Activated B cell treated with CpG ODN at 0.5 μM for 24 hours (primary cell): ENCODE measurements at regions not wholly inside any gene's neighbourhood (a gene's known extent, or its start where the extent isn't known, plus 50 kb on each side); places are given as distances from the start of the nearest gene placed in this dataset.

Experiments
- ATAC-seq: fragments of 200-7000 bp; cut with Tn5 transposase; one replicate; pipeline ENCODE4 v1.10.0; 2021; ENCODE audit warnings: low read depth, mild to moderate bottlenecking, moderate library complexity
- CTCF ChIA-PET: fragments of 350-600 bp; sonication (Branson Sonifier 250); formaldehyde crosslinking; loops from one replicate; lab custom pipeline; 2021; ENCODE audit warnings: antibody characterized with exemption; lab: Charles Lee
- POLR2A ChIA-PET: fragments of 350-600 bp; sonication (Branson Sonifier 250); formaldehyde crosslinking; loops from one replicate; lab custom pipeline; 2021; ENCODE audit warnings: antibody characterized with exemption; lab: Charles Lee
- DNase-seq: peaks from one replicate; pipeline ENCODE4 v3.0.0; 2022
- H3K27ac Mint-ChIP-seq: one replicate; pipeline ENCODE4 v1.8.0; 2020; ENCODE audit warnings: mixed read lengths
- H3K27me3 Mint-ChIP-seq: one replicate; pipeline ENCODE4 v1.8.0; 2021; ENCODE audit warnings: mixed read lengths
- H3K36me3 Mint-ChIP-seq: one replicate; pipeline ENCODE4 v1.8.0; 2021; ENCODE audit warnings: low read depth, mixed read lengths
- H3K4me1 Mint-ChIP-seq: one replicate; pipeline ENCODE4 v1.8.0; 2021; ENCODE audit warnings: mixed read lengths
- H3K4me3 Mint-ChIP-seq: one replicate; pipeline ENCODE4 v1.8.0; 2020; ENCODE audit warnings: mild to moderate bottlenecking, mixed read lengths
- H3K9me3 Mint-ChIP-seq: one replicate; pipeline ENCODE4 v1.8.0; 2020; ENCODE audit warnings: mixed read lengths
- CTCF ChIP-seq: fragments of 200-600 bp; IDR thresholded peaks from one replicate; pipeline ENCODE4 v1.8.0; 2022; ENCODE audit warnings: antibody characterized with exemption, mild to moderate bottlenecking
- intact Hi-C: fragments of 100-400 bp; cut with micrococcal nuclease; formaldehyde crosslinking; loops from one replicate; pipeline ENCODE4 v1.15.1; 2024

GRCh38 chr1:212553676-212554075 is 54.9 kb upstream of the ATF3 start:
- CTCF ChIA-PET, result no interaction called here
- H3K27ac Mint-ChIP-seq, result no peak overlapping the region

GRCh38 chr1:212554401-212554800 is 54.2 kb upstream of the ATF3 start:
- no peaks in the 10 kb centered on the region for H3K9me3 Mint-ChIP-seq
- ATAC-seq (no peak), DNase-seq (no peak)
- no peak overlapping the region for H3K27ac Mint-ChIP-seq
- ChIA-PET POLR2A (no interaction called here), CTCF (no interaction called here)
- TF ChIP-seq CTCF, result no peak
- H3K36me3 Mint-ChIP-seq, result no peaks in the 10 kb centered on the region
- H3K4me3 Mint-ChIP-seq, result no peak overlapping the region
- peaks cover 10% of the 10 kb centered on the region for H3K27me3 Mint-ChIP-seq
- intact Hi-C loops, result no loop called here
- H3K4me1 Mint-ChIP-seq, result peaks cover 10% of the 10 kb centered on the region

More at GRCh38 chr1:212553676-212554075, 54.9 kb upstream of the ATF3 start:
- intact Hi-C loops, result no loop called here
- no peak for TF ChIP-seq CTCF
- Mint-ChIP-seq H3K4me3 (no peak overlapping the region), H3K27me3 (peaks cover 10% of the 10 kb centered on the region), H3K9me3 (no peaks in the 10 kb centered on the region), H3K4me1 (peaks cover 5% of the 10 kb centered on the region), H3K36me3 (no peaks in the 10 kb centered on the region)
- no peak for DNase-seq
- POLR2A ChIA-PET, result no interaction called here
- no peak for ATAC-seq

- Mint-ChIP-seq H3K9me3 (no peaks in the 10 kb centered on the region), H3K4me1 (peaks cover 13% of the 10 kb centered on the region), H3K4me3 (no peak overlapping the region), H3K36me3 (no peaks in the 10 kb centered on the region), H3K27me3 (peaks cover 10% of the 10 kb centered on the region), H3K27ac (no peak overlapping the region)
- TF ChIP-seq CTCF, result no peak
- CTCF ChIA-PET, result no interaction called here
- ATAC-seq (no peak), DNase-seq (no peak)
- intact Hi-C loops, result loop anchor here (5.0 kb wide), 3 partner anchors 143 to 618 kb away; partner anchors contain the start of genes PACC1 and PPP2R5A
- POLR2A ChIA-PET, result no interaction called here
Observed at GRCh38 chr1:212555426-212555825, 53.1 kb upstream of the ATF3 start.

- H3K36me3 Mint-ChIP-seq, result no peaks in the 10 kb centered on the region
- H3K27ac Mint-ChIP-seq, result no peak overlapping the region
- peaks cover 5% of the 10 kb centered on the region for H3K27me3 Mint-ChIP-seq
- POLR2A ChIA-PET, result interaction anchor here (2.6 to 2.7 kb wide), 2 partner anchors 10 to 52 kb away, joined by 36 to 49 read pairs; partner anchors contain the start of gene ATF3
- TF ChIP-seq CTCF, result no peak
- H3K9me3 Mint-ChIP-seq, result no peaks in the 10 kb centered on the region
- CTCF ChIA-PET, result interaction anchor here (1.4 kb wide), 1 partner anchor 80 kb away, joined by 4 read pairs; no protein-coding TSS in a partner anchor
- peaks cover 13% of the 10 kb centered on the region for H3K4me1 Mint-ChIP-seq
- peak overlapping the region; percentile 19 for H3K4me3 Mint-ChIP-seq
- intact Hi-C loops, result loop anchor here (5.0 kb wide), 3 partner anchors 145 to 620 kb away; partner anchors contain the start of genes PACC1 and PPP2R5A
- no peak for DNase-seq
- ATAC-seq, result no peak
Observed at GRCh38 chr1:212556822-212557549, 51.6 kb upstream of the ATF3 start.
